H1 (cell line): ENCODE measurements at regions not wholly inside any gene's neighbourhood (a gene's known extent, or its start where the extent isn't known, plus 50 kb on each side); places are given as distances from the start of the nearest gene placed in this dataset.
"Not testable (repeated sequence)": the region's sequence is repeated elsewhere in the genome, so short reads cannot be mapped to it uniquely, and the experiment has no call there.

Source experiments
- CTCF ChIA-PET: fragments of 300-600 bp; sonication (Branson Sonifier 250); formaldehyde crosslinking; loops from one replicate; lab custom pipeline; 2021; ENCODE audit not compliant: partially characterized antibody; lab: Charles Lee
- POLR2A ChIA-PET: fragments of 300-600 bp; sonication (Branson Sonifier 250); formaldehyde crosslinking; loops from one replicate; lab custom pipeline; 2021; ENCODE audit warnings: inconsistent platforms; ENCODE audit not compliant: partially characterized antibody; lab: Charles Lee
- DNase-seq, 2 experiments: peaks; one replicate each; pipeline versions ENCODE4 v3.0.0 to v3.0.0-alpha.2; 2010 to 2022; ENCODE audit warnings: low spot score in 2 of 2, low read depth in 1 of 2, mixed read lengths in 1 of 2
- FAIRE-seq: peaks from 2 replicates; lab custom pipeline; 2011; peaks lifted over from hg19 to GRCh38; lab: Jason Lieb, UNC
- H2AFZ ChIP-seq: 2 replicates; pipeline ENCODE4 v1.8.1; 2012; ENCODE audit warnings: low read length, inconsistent platforms
- H2AK5ac ChIP-seq: 2 replicates; pipeline ENCODE4 v1.6.1; 2013; ENCODE audit warnings: low read depth, low read length
- H2BK120ac ChIP-seq: replicated peaks from 2 replicates; pipeline ENCODE3; 2013; ENCODE audit warnings: low read depth, low read length, inconsistent platforms
- H2BK12ac ChIP-seq: 2 replicates; pipeline ENCODE4 v1.6.1; 2013; ENCODE audit warnings: low read depth, low read length
- H2BK15ac ChIP-seq: 2 replicates; pipeline ENCODE4 v1.6.1; 2013; ENCODE audit warnings: low read length
- H2BK20ac ChIP-seq: 2 replicates; pipeline ENCODE4 v1.6.1; 2013; ENCODE audit warnings: low read length
- H2BK5ac ChIP-seq: 2 replicates; pipeline ENCODE4 v1.6.1; 2013; ENCODE audit warnings: low read depth, low read length
- H3K14ac ChIP-seq: 2 replicates; pipeline ENCODE4 v1.6.1; 2013; ENCODE audit warnings: inconsistent platforms; ENCODE audit not compliant: insufficient read length
- H3K18ac ChIP-seq: 2 replicates; pipeline ENCODE4 v1.6.1; 2013; ENCODE audit warnings: low read length; ENCODE audit errors: extremely low read depth
- H3K23ac ChIP-seq: 2 replicates; pipeline ENCODE4 v1.6.1; 2013; ENCODE audit warnings: inconsistent platforms; ENCODE audit not compliant: insufficient read length
- H3K23me2 ChIP-seq: 2 replicates; pipeline ENCODE4 v1.6.1; 2013; ENCODE audit warnings: low read depth, low read length
- H3K27ac ChIP-seq: 2 replicates; pipeline ENCODE4 v1.6.1; 2011; ENCODE audit warnings: low read depth, low read length, inconsistent platforms
- H3K27me3 ChIP-seq, 4 experiments: replicated peaks in 1 of 4; 1 replicate in 1 of 4; 2 replicates in 3 of 4; pipeline versions ENCODE4 v1.6.1 to v1.8.1; 2011 to 2013; ENCODE audit warnings: low read length in 3 of 4, mild to moderate bottlenecking in 3 of 4, inconsistent platforms in 2 of 4, mixed read lengths in 2 of 4, moderate library complexity in 1 of 4; ENCODE audit not compliant: control insufficient read depth in 3 of 4, insufficient read depth in 3 of 4; ENCODE audit errors: extremely low read depth in 1 of 4
- H3K36me3 ChIP-seq, 4 experiments: 2 replicates each; pipeline versions ENCODE4 v1.6.1 to v1.8.1; 2011 to 2013; ENCODE audit warnings: mild to moderate bottlenecking in 4 of 4, low read length in 3 of 4, moderate library complexity in 2 of 4, control low read depth in 1 of 4, inconsistent platforms in 1 of 4; ENCODE audit not compliant: insufficient read depth in 4 of 4, control insufficient read depth in 2 of 4
- H3K4ac ChIP-seq: replicated peaks from 2 replicates; pipeline ENCODE3; 2013; ENCODE audit warnings: low read length, low read depth, mixed read lengths, inconsistent platforms; ENCODE audit not compliant: insufficient read length
- H3K4me1 ChIP-seq, 4 experiments: replicated peaks in 1 of 4; 1 replicate in 1 of 4; 2 replicates in 3 of 4; pipeline versions ENCODE4 v1.6.1 to v1.8.1; 2011 to 2013; ENCODE audit warnings: low read length in 3 of 4, inconsistent platforms in 2 of 4, mixed read lengths in 1 of 4; ENCODE audit not compliant: insufficient read depth in 4 of 4, control insufficient read depth in 3 of 4
- H3K4me2 ChIP-seq, 2 experiments: 2 replicates each; pipeline versions ENCODE4 v1.6.1 to v1.8.1; 2011 to 2013; ENCODE audit warnings: low read depth in 2 of 2, low read length in 2 of 2, control low read depth in 1 of 2, inconsistent platforms in 1 of 2, mild to moderate bottlenecking in 1 of 2; ENCODE audit not compliant: insufficient read depth in 1 of 2
- H3K4me3 ChIP-seq, 4 experiments: fragments of 200-600, 300-600 bp in 1 of 4; sonication (generic), shearing (Covaris generic), sonication (Bioruptor Twin) in 1 of 4; 2 replicates each; pipeline versions ENCODE4 v1.5.1 to v1.8.1; 2011 to 2016; ENCODE audit warnings: low read length in 4 of 4, low read depth in 3 of 4, control low read depth in 2 of 4, inconsistent platforms in 2 of 4, mild to moderate bottlenecking in 2 of 4, mixed read lengths in 1 of 4, moderate library complexity in 1 of 4; ENCODE audit not compliant: insufficient read depth in 2 of 4; ENCODE audit errors: extremely low read depth in 1 of 4
- H3K56ac ChIP-seq: replicated peaks from 2 replicates; pipeline ENCODE3; 2013; ENCODE audit warnings: low read depth, mild to moderate bottlenecking, mixed read lengths, low read length, inconsistent platforms; ENCODE audit not compliant: insufficient read length
- H3K79me1 ChIP-seq: 2 replicates; pipeline ENCODE4 v1.6.1; 2013; ENCODE audit warnings: low read depth, low read length, control low read depth
- H3K79me2 ChIP-seq, 2 experiments: 2 replicates each; pipeline versions ENCODE4 v1.6.1 to v1.8.1; 2012 to 2013; ENCODE audit warnings: low read length in 2 of 2, mild to moderate bottlenecking in 2 of 2, inconsistent platforms in 1 of 2; ENCODE audit not compliant: insufficient read depth in 2 of 2, control insufficient read depth in 1 of 2
- H3K9ac ChIP-seq, 4 experiments: replicated peaks in 1 of 4; 1 replicate in 1 of 4; 2 replicates in 3 of 4; pipeline versions ENCODE4 v1.6.1 to v1.8.1; 2011 to 2013; ENCODE audit warnings: low read depth in 3 of 4, low read length in 3 of 4, control low read depth in 2 of 4, mild to moderate bottlenecking in 2 of 4, moderate library complexity in 2 of 4, inconsistent platforms in 1 of 4; ENCODE audit errors: extremely low read depth in 1 of 4
- H3K9me3 ChIP-seq, 2 experiments: 2 replicates each; pipeline versions ENCODE4 v1.6.1 to v1.8.1; 2012 to 2013; ENCODE audit warnings: mild to moderate bottlenecking in 2 of 2, moderate library complexity in 2 of 2, control low read depth in 1 of 2, inconsistent platforms in 1 of 2, low read depth in 1 of 2, low read length in 1 of 2, mixed read lengths in 1 of 2; ENCODE audit not compliant: insufficient read depth in 2 of 2
- H4K20me1 ChIP-seq, 2 experiments: replicated peaks in 1 of 2; 2 replicates each; pipeline versions ENCODE3 to v1.8.1; 2011 to 2013; ENCODE audit warnings: inconsistent platforms in 2 of 2, low read length in 2 of 2, mild to moderate bottlenecking in 1 of 2; ENCODE audit not compliant: insufficient read depth in 2 of 2, control insufficient read depth in 1 of 2
- H4K5ac ChIP-seq: 2 replicates; pipeline ENCODE4 v1.6.1; 2013; ENCODE audit warnings: low read length, low read depth, mixed read lengths, inconsistent platforms; ENCODE audit not compliant: insufficient read length
- H4K8ac ChIP-seq: 2 replicates; pipeline ENCODE4 v1.8.0; 2013; ENCODE audit warnings: mild to moderate bottlenecking, moderate library complexity, low read length, inconsistent platforms; ENCODE audit not compliant: insufficient read depth; ENCODE audit errors: extremely low read depth
- H4K91ac ChIP-seq: replicated peaks from 2 replicates; pipeline ENCODE3; 2013; ENCODE audit warnings: low read length, mixed read lengths, inconsistent platforms; ENCODE audit not compliant: insufficient read length
- WGBS, 2 experiments: shearing (Covaris generic) in 1 of 2; methylation state at CpG; one replicate each; pipeline versions ENCODE4 v1.1.6 to v1.1.7; 2013 to 2015; ENCODE audit warnings: low lambda C conversion rate in 2 of 2, mixed read lengths in 2 of 2, inconsistent platforms in 1 of 2, low coverage in 1 of 2, missing lambda C conversion rate in 1 of 2; ENCODE audit not compliant: insufficient replicate concordance in 2 of 2, insufficient coverage in 1 of 2, insufficient read length in 1 of 2; ENCODE audit errors: extremely low coverage in 1 of 2, missing lambda C conversion rate in 1 of 2; 5-methylcytosine and 5-hydroxymethylcytosine counted together

DNA sequence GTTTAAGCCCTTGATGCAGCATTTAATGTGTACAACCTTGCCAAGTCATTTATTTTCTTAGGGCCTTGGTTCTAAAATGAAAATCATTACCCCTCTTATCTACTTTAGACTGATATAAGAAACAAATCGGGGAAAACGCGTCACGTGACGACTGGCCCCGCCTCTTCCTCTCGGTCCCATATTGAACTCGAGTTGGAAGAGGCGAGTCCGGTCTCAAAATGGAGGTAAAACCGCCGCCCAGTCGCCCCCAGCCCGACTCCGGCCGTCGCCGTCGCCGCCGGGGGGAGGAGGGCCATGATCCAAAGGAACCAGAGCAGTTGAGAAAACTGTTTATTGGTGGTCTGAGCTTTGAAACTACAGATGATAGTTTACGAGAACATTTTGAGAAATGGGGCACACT is 449.8 kb upstream of the FRG2C start:
- H4K91ac ChIP-seq, DNase-seq, POLR2A ChIA-PET, H2BK120ac ChIP-seq, H3K4ac ChIP-seq, H4K8ac ChIP-seq, H3K9ac ChIP-seq, H3K23me2 ChIP-seq, H3K14ac ChIP-seq, H3K4me2 ChIP-seq, H3K79me1 ChIP-seq, H3K4me1 ChIP-seq, H3K18ac ChIP-seq, FAIRE-seq, H3K27me3 ChIP-seq, H3K23ac ChIP-seq, H4K5ac ChIP-seq, H2BK15ac ChIP-seq, H3K4me3 ChIP-seq, H3K9me3 ChIP-seq, H2AK5ac ChIP-seq, H2BK20ac ChIP-seq, H4K20me1 ChIP-seq, H2BK12ac ChIP-seq, H3K27ac ChIP-seq, H2AFZ ChIP-seq, H3K36me3 ChIP-seq, H3K79me2 ChIP-seq, H3K56ac ChIP-seq, H2BK5ac ChIP-seq: not testable (repeated sequence)
- CTCF ChIA-PET, result interaction anchor here (1.2 kb wide), 1 partner anchor 8 kb away, joined by 3 read pairs; no protein-coding TSS in a partner anchor
- WGBS, 2 experiments, result 95% methylated on average over 22 of the region's 22 CpGs; no CpG with 5 or more reads in 1 of the 2 experiments
